Stimulated activated CD4-positive, alpha-beta T cell treated with anti-CD3 and anti-CD28 coated beads, Interleukin-4, amount 100 ng/mL, for 4 hours (primary cell): ENCODE measurements at regions not wholly inside any gene's neighbourhood (a gene's known extent, or its start where the extent isn't known, plus 50 kb on each side); places are given as distances from the start of the nearest gene placed in this dataset.
"Not testable (repeated sequence)": the region's sequence is repeated elsewhere in the genome, so short reads cannot be mapped to it uniquely, and the experiment has no call there.

Experiments
- DNase-seq, 2 experiments: peaks; one replicate each; pipeline ENCODE4 v3.0.0-alpha.2; 2020

DNA sequence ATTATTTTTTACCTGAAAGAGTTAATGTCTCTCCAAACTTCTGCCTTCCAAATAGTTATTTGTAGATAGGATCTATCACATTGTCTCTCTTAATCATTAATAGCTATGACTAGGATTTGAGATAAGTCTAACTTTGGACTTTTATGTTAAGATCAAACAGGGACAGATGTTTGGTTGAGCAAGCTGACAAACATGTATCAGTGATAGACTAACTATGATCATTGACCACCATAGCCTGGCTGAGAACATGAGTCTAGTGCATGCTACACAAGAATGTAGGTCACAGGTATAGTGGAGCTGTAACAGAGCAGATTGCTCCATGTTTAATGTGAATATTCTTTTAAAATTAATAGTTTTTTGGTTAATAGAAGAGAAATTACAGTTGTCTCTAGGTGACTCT, 52.0 kb downstream of the SYT15B start:
- DNase-seq: not testable (repeated sequence)

DNA sequence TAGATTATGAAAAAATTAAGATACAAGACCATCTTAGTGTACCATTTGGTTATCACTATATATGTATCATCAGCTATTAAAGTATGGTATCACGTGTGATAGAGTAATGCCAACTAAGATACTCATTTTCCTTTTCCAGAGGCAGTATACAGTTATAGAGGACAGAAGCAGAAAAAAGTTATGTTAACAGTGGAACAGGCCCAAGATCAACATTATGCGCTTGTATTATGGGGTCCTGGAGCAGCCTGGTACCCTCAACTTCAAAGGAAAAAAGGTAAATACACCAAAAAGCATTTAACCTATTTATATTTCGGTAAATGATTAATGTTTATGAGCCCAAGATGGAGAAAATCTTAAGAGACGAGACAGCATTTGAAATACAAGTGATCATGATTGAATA, 52.9 kb downstream of the SYT15B start:
- DNase-seq: not testable (repeated sequence)

DNA sequence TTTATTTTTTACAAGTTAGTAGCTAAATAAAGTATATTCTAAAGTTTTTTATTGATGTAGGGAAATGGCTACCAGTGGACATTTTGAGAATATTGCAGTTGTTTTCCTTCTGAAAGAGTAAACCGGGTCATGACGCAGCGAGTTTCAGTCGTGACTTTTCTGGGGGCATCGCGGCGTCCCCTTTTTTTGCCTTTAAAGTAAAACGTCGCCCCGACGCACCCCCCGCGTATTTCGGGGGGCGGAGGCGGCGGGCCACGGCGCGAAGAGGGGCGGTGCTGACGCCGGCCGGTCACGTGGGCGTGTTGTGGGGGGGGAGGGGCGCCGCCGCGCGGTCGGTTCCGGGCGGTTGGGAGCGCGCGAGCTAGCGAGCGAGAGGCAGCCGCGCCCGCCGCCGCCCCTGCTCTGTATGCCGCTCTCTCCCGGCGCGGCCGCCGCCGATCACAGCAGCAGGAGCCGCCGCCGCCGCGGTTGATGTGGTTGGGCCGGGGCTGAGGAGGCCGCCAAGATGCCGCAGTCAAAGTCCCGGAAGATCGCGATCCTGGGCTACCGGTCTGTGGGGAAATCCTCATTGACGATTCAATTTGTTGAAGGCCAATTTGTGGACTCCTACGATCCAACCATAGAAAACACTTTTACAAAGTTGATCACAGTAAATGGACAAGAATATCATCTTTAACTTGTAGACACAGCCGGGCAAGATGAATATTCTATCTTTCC, 57.5 kb downstream of the SYT15B start:
- DNase-seq: peak; percentile 68 to 69

DNA sequence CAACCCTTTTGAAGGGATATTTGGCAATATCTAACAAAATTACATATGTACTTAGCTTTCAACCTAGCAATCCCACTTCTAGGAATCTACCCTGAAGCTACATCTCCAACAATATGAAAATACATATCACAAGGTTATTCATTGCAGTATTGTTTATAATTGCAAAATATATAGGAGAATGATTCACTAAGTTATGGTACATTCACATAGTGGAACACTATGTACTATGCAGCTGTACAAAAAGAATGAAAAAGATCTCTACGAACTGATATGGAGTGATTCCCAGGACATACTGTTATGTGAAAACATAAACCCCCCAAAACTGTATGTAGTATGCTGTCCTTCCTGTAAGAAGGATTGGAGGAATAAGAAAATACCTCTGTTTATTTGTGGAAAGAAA, 62.1 kb downstream of the SYT15B start:
- not testable (repeated sequence) for DNase-seq

DNA sequence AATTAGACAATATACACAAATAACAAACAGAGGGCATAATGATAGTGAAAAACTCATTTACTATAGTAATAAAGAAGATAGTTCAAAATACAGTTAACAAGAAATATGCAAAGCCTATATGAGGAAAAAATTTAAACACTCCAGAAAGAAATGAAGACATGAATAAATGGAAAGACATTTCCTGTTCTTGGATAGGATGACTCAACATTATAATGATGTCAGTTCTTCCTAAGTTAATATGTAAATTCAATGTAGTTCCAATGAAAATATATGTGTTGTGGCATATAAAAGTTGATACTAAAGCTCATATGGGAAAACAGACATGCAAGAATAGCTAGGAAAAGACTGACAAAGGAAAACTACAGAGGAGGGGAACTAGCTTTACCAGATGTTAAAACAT, 63.5 kb downstream of the SYT15B start:
- DNase-seq: not testable (repeated sequence)

DNA sequence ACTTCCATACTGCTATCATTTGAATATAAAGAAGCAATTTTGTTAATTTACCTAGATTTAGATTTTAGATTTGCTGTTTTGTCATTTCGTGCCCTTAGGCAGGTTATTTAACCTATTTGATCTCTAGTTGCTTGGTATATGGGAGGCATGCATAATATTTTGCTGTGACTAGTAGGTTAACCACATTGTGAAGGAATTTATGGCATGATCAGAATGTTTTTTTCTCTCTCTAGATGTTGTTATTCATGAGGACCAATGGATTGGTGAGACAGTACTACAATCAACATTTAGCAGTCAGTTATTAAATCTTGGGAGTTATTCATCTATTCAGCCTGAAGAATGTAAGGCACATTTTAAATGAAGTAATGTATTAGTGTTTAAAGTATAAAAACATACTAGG, 67.2 kb downstream of the SYT15B start:
- DNase-seq: not testable (repeated sequence)

DNA sequence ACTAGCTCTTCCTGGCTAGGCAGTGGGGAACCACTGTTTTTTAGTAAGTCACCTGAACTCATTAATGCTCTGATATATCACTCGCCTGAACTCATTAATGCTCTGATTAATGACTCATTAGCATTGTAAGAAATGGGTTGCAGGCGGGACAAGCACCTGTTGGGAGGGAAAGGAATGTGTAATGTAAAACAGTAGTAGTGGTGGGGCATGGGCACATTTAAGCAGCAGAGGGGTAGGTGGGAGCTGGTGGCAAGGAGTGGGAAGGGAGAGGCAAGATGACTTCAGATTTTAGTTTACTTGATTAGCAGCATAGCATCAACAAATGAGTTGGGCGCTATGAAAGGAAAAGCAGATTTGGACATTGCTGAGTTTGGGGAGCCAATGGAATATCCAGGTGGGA, 68.2 kb downstream of the SYT15B start:
- DNase-seq: not testable (repeated sequence)

DNA sequence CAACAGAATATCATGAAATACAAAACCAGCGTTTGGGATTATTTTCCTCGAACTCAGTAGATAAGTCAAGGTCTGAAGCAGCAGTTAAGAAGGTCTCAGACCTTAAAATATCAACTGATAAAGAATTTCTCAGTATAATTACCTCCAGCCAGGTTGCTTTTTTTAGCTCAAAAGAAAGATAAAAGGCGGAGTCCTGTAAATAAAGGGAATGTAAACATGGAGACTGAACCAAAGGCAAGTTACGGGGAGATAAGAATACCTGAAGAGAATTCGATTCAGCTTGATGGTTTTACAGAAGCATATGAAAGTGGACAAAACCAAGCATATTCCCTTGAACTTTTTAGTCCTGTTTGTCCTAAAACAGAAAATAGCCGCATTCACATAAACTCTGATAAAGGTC, 73.1 kb downstream of the SYT15B start:
- DNase-seq: not testable (repeated sequence)

DNA sequence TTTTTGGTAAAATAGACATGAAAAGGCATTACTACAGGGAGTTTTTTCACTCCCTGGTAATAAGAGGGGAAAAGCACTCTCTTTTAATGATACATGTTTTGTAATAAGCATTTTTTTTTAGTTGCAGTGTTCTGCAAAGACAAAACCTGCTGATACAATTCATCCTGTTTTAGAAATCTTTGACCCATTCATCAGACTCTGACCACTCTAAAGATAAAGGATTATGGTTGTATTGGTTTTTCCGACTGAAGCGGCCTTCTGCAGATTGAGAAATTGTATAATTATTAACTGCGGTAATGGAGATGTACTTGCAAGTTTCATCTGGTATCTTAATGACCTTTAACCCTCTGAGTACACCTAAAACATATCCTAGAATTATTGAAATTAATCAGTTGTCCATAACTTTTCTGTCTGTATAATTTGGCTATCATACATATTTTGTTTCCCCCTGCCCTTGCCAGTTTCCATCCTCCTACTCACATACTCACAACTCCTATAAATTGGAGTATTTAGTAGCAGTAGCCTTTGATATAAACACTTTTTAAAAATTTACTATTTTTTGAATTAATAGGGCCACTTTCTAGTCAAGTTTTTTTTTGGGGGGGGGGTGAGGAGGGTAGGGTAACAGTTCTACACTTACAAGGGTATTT, 79.4 kb downstream of the SYT15B start:
- DNase-seq: not testable (repeated sequence)

DNA sequence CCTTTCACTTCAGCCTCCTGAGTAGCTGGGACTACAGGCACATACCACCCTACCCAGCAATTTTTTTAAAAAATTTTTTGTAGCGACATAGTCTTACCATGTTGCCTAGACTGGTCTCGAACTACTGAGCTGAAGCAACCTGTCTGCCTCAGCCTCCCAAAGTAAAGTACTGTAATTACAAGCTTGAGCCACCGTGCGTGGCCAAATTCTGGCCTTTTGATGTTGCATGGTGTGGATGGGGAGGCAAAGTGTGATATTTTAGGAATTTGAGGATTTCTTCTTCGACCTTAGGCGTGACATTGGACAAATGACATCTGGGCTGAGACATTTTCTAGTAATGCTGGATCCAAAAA, 81.8 kb downstream of the SYT15B start:
- not testable (repeated sequence) for DNase-seq

DNA sequence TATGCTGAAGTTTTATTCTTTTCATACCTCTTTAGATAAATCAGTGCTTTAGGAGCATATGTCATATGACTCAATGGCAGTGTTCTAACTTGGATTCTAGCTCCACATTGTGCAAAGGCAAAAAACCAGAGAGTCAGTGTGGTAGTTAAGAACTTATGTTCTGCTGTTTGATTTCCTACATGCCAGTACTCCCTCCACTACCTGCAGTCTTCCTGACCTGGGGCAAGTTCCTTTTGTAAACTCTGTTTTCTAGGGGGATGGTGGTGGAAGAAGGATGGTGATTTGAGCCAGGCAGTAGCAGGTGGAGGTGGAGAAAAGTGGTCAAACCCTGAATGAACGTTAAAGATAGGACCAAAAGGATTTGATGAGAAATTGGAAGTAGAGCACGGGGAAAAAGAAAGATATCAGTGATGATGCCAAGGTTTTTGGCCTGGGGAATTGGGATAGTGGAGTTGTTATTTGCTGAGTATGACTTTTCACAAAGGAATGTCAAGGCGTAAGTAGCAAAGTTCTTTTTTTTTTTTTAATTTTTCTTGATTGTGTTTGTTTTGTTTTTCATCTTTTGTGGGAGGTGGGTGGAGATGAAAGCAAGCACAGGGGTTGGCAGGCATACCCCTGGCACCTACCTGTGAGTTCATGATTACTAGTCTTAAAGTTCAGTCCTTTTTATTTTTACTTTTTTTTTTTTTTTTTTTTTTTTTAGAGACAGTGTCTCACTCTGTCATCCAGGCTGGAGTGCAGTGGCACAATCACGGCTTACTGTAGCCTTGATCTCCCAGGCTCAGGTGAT, 82.3 kb downstream of the SYT15B start:
- DNase-seq: not testable (repeated sequence)

DNA sequence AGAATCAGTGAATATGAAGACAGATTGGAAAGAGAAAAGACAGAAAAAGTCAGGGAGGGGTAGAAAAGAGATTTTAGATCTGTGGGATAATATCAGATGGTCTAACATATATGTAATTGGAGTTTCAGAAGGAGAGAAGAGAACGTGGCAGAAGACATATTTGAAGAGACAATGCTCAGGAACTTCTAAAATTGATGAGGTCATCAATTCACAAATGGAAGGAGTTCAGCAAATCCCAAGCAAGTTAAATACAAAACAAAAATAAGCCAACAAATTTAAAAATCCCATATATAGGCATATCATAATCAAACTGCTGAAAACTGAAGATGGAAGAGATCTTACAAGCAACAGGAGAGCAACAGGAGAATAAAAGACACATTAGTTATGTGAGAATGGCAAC, 87.3 kb downstream of the SYT15B start:
- DNase-seq: not testable (repeated sequence)

DNA sequence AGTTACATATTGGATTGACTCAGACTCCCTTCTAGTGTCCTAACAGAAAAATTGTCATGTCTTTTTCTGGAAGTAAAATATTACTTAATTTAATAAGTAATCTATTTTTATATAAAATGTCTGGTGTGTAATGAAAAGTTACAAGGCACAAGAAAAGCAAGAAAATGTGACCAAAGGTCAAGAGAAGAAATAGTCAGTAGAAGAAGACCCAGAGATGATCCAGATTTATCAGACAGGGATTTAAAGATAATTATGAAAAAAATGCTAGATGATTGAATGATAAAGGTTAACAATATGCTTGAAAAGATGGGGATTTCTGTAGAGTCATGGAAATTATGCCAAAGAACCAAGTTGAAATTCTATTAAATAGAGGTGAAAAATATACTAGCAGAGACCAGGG, 87.8 kb downstream of the SYT15B start:
- DNase-seq: not testable (repeated sequence)

DNA sequence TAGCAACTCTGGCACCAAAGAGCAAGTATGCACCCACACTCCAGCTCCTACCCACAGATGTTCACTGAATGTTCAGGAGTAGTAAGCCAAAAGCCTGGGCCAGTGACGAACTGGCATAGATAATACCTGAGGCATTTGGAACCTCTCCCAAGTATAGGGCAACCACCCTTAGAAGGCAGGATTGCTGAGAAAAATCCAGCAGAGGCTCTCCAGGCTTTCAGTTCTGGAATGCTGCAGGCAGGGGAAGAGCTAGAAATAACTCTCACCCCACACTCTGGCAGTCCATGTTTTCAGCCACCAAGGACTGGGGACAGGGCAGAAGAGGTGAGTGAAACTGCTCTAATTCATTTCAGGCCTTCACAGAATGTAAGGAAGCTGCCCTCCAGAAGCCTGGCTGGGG, 90.3 kb downstream of the SYT15B start:
- not testable (repeated sequence) for DNase-seq

DNA sequence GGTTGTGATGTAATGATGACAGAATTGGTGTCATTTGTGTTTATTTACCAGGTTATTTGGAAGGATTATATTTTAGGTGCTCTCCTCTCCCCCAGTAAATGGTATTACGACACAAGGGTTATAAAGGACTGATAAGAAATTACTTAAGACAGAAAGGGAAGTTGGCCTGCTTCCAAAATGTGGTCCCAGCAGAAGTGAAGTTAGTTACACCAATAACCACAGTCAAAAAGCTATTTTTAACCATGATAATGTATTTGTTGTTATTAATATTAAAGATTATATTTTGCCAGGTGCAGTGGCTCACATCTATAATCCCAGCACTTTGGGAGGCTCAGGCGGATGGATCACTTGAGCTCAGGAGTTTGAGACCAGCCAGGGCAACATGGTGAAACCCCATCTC, 92.5 kb downstream of the SYT15B start:
- DNase-seq: not testable (repeated sequence)

DNA sequence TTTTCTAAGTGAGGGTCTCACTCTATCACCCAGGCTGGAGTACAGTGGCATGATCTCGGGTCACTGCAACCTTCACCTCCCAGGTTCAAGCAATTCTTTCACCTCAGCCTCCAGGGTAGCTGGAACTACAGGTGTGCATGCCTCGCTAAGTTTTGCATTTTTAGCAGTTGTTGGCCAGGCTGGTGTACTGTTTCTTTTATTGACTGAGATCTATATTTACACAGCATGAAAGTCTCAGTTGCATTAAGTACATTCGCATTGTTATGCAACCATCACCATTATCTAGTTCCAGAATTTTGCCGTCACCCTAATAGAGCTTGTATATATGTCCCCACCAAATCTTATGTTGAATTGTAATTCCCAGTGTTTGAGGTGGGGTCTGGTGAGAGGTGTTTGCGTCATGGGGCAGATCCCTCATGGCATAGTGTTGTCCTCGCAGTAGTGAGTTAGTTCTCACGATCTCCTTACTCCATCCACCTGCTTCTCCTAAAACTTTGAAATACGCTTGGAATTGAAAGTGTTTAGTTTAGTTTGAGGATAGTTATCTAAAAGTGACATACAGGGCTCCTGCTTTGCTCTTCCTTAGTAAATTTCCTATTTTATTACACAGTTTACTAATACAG, 101.3 kb downstream of the SYT15B start:
- DNase-seq: not testable (repeated sequence)

DNA sequence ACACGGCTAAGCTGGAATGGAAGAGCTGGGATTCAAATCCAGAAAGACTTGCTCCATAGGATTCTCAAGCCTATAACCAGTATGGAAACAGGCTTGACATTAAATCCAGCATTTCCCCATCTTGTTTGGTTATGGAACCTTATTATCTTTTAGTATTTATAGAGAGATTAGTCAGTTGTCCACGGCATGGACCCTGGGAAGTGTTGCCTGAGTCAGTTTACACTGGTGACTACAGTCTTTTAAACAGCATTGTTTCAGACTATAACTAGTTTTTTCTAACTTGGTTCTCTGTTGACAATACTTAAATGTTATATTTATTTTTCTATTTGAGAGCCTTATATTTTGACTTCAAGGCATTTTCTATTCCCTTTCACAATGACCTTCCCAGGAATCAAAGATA, 106.7 kb downstream of the SYT15B start:
- not testable (repeated sequence) for DNase-seq

DNA sequence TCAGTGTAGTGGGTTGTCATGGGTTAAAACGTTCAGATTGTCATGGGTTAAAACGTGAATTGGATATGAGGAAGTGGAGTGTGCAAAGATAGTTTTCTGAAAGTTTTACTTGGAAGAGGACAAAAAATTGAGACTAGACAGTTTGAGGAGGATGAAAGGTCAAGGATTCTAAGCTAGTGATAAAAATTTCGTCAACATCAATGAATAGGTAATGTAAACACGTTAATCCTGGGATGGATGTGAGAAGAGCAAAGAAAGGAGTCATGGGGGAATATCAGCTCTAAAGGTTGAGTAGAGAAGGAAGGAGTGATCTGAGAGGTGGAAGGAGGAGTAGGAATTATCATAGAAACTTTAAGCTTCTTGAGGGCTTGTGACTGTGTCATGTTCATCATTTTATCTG, 109.2 kb downstream of the SYT15B start:
- not testable (repeated sequence) for DNase-seq

DNA sequence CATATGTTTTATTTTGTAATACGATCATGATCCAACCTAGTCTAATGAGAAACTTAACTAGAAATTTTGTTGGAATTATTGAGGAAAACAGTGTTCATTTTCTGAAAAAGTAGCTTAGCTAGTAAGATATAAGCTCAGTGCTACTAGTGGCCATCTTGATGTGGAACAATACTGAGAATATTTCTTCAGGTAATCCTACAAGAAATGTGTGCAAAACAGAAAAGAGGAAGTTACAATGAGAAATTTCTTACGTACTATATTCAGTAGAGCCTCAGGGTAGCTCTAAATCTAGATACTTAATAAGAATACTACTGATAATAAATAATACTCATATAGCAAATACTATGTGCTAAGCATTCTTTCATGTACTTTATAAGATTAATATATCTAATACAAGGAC, 114.8 kb downstream of the SYT15B start:
- DNase-seq: not testable (repeated sequence)

DNA sequence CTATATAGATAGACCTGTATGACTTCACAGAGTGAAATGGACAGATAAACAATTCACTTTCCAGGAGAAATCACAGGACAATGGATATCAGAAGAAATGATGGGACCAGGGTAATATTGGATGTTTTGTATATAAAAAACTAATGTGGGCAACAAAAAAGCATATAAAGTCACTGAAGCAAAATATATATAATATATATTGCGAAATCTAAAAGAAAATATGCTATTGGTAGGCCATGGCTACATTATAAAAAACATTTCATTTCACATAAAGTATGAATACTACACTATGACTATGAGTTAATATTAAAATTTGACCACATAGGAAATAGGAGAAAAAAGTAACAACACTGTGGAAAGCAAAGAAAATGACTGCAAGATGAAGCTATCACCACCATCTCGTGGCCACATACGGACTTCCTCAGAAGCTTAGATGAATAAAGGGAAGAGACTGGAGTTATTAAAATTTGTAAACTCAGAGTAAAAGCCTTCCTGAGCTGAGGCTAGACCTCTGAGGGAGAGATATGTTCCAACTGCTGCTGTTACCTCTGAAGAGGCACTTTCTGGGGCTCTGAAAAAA, 115.8 kb downstream of the SYT15B start:
- not testable (repeated sequence) for DNase-seq

DNA sequence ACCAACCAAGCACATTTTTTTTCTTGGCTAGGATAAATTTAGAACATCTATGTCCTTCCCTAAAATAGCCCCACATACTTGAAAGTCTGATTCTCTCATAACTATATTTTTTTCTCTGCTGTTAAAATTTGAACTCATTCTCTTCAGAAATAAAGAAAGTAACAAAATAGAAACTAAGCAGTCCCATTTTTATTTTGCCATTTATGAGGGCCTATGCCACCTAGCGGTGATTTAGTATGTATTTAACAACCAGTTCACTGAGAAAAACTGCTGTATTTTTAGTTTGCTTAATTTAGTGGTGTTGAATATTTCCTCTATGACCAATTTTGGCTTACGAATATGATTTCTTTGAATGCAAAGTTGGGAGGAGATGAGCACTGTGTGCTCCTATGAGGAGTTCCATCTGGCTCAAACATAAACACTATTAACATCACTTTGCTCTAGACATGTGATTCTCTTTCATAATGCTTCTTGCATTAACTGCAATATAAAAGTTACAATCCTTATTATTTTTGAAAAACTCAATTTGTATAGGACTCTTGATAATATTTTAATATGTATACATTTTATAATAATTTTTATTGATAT, 116.6 kb downstream of the SYT15B start:
- DNase-seq: peak in 1 of 2 experiments; percentile 0

DNA sequence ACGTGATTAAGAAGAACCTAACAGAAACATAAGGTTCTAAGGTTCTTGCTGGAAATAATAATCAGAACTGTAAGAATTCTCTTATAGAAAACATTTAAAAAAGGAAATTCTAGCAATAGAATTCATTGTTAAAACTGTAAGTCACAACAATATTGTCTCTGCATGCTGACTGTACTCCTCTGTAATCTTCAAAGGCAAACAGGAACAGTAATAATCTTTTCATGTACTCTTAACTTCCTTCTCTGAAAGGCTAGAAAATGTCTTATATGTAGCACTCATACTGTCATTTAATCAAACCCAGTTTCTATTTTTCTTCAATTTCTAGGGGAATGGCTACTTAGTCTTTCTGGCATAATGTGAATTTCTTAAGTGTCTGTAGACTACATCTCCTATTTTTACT, 103.5 kb upstream of the AGAP9 start:
- not testable (repeated sequence) for DNase-seq
